ENCODE measurements at regions not wholly inside any gene's neighbourhood (a gene's known extent, or its start where the extent isn't known, plus 50 kb on each side); places are given as distances from the start of the nearest gene placed in this dataset.

DNA sequence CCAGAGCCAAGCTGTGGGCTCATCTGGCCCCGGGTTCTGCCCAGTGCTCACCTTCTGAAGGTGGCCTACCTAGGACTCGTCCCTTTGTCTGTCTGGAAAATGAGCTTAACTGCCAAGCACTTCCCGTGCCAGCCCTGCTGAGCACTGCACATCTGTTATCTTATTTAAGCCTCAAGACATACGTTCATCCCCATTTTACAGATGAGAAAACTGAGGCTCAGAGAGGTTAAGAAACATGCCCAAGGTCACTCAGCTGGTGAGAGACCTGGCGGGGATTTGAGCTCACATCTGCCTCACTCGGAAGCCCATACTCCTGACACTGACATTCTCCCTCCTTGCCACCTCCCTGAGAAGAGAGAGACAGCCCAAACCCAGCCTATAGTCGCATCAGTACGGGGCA, 226.2 kb downstream of the MN1 start:
- H3K4me1 ChIP-seq (ENCODE audit: insufficient read depth, low read length) = no peaks in the 10 kb centered on the region
- no peak overlapping the region for H2BK120ac ChIP-seq (ENCODE audit: low read depth, low read length, poor library complexity, severe bottlenecking)
- DNase-seq = no peak
- H3K27me3 ChIP-seq (ENCODE audit: insufficient read depth, low read length) = peaks cover 2% of the 10 kb centered on the region; the same call in 1 of the 2 replicates
- H3K9ac ChIP-seq (ENCODE audit: extremely low read depth, insufficient read length, low read length) = no peak overlapping the region
- no peak overlapping the region for H3K4me2 ChIP-seq (ENCODE audit: insufficient read depth, insufficient read length, low read length)
- no peak overlapping the region for H3K18ac ChIP-seq (ENCODE audit: insufficient read length, low read depth, low read length)
- no peak overlapping the region for H3K27ac Mint-ChIP-seq
- H3K56ac ChIP-seq (ENCODE audit: insufficient read length, low read depth, low read length) = no peak overlapping the region
- H3T11ph ChIP-seq (ENCODE audit: low read length) = no peak overlapping the region
- H4K20me1 ChIP-seq (ENCODE audit: control insufficient read depth, insufficient read depth, insufficient read length) = no peaks in the 10 kb centered on the region
- H2AK5ac ChIP-seq (ENCODE audit: insufficient read length, low read length) = no peak overlapping the region
- H3K79me1 ChIP-seq (ENCODE audit: insufficient read depth, low read depth, low read length, poor library complexity, severe bottlenecking) = no peaks in the 10 kb centered on the region
- H3K9me3 Mint-ChIP-seq = peaks cover 4 to 5% of the 10 kb centered on the region in 2 experiments; a peak in 4 of 5 replicates
- no peak overlapping the region for H3K14ac ChIP-seq (ENCODE audit: insufficient read depth, low read length)
- H2AFZ ChIP-seq (ENCODE audit: low read length) = no peak overlapping the region
- H3K36me3 Mint-ChIP-seq (ENCODE audit: insufficient read depth in 1 of 3, low read depth in 3 of 3) = no peaks in the 10 kb centered on the region
- H4K5ac ChIP-seq (ENCODE audit: insufficient read length, low read depth, low read length) = no peak overlapping the region
- H2BK12ac ChIP-seq (ENCODE audit: insufficient read length, low read depth, low read length) = no peak overlapping the region
- no peak overlapping the region for H4K8ac ChIP-seq (replicated peaks; ENCODE audit: insufficient read length, low read depth, low read length)
- H2BK5ac ChIP-seq (ENCODE audit: insufficient read length, low read length) = no peak overlapping the region
- H3K23me2 ChIP-seq (ENCODE audit: insufficient read length, low read depth, low read length, poor library complexity, severe bottlenecking) = no peaks in the 10 kb centered on the region
- no peak overlapping the region for H3K4me3 Mint-ChIP-seq
- no peak overlapping the region for H3K23ac ChIP-seq (ENCODE audit: insufficient read length, low read depth, low read length)
- WGBS (ENCODE audit: extremely low coverage, insufficient read length, low lambda C conversion rate) = no CpG with 5 or more reads among the region's 8 CpGs
- peaks cover 74% of the 10 kb centered on the region for H3K27me3 Mint-ChIP-seq (ENCODE audit: low read depth)
- H3K4ac ChIP-seq (ENCODE audit: low read depth, low read length) = no peak overlapping the region
- H2BK20ac ChIP-seq (ENCODE audit: low read depth, low read length, poor library complexity, severe bottlenecking) = no peak overlapping the region
- no peak overlapping the region for H2BK15ac ChIP-seq (ENCODE audit: low read depth, low read length)
- no peak for TF ChIP-seq CTCF (conservative IDR thresholded peaks at IDR 0.05)
- no peaks in the 10 kb centered on the region for H3K9me3 ChIP-seq (ENCODE audit: control insufficient read depth, low read depth, low read length)
- H3K4me1 Mint-ChIP-seq = peaks cover 16 to 32% of the 10 kb centered on the region in 2 experiments
- H4K91ac ChIP-seq (ENCODE audit: insufficient read length, low read depth, low read length) = no peak overlapping the region
- no peaks in the 10 kb centered on the region for H3K79me2 ChIP-seq (ENCODE audit: insufficient read depth, low read length)
- no peak overlapping the region for H3K27ac ChIP-seq (ENCODE audit: insufficient read length, low read depth, low read length)
